H1 (cell line): ENCODE measurements at regions not wholly inside any gene's neighbourhood (a gene's known extent, or its start where the extent isn't known, plus 50 kb on each side); places are given as distances from the start of the nearest gene placed in this dataset.

Experiments used
- JUN ChIP-seq: IDR thresholded peaks from 2 replicates; pipeline ENCODE4 v1.6.1; 2011; ENCODE audit warnings: low read depth, mild to moderate bottlenecking, improper control_type of control experiment, low read length
- RBBP5 ChIP-seq: IDR thresholded peaks from 2 replicates; pipeline ENCODE4 v1.7.1; 2012; ENCODE audit warnings: low read depth, mild to moderate bottlenecking, inconsistent platforms, low read length, moderate library complexity, borderline replicate concordance
- RFX5 ChIP-seq: IDR thresholded peaks from 2 replicates; pipeline ENCODE4 v1.6.1; 2011; ENCODE audit warnings: low read depth, low read length, improper control_type of control experiment, borderline replicate concordance
- SP2 ChIP-seq: IDR thresholded peaks from 2 replicates; pipeline ENCODE4 v1.6.1; 2012; ENCODE audit warnings: mild to moderate bottlenecking, low read length, inconsistent platforms
- TF ChIP-seq, protein P1 (sequence below): IDR thresholded peaks from 2 replicates; pipeline ENCODE4 v1.6.1; 2012; ENCODE audit warnings: inconsistent platforms

DNA sequence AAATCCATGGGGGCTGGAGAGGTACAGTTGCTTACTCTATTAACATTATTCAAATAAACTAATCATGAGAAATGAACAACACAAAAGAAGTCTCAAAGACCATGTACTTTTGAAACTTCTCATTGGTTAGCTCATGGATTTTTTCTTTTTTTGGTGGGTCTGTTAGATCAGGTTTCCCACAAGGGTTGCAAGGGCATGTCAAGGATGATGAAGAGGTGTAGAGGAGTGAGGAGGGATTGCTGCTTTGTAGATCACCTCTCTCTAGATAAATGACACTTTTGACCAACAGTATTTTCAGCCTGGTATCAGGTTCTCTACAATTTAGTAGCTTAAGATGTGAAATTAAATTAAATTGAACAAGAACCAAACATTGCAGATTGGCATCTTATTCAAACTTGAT lies 417.9 kb upstream of the AGA start (continued):
- TF ChIP-seq RBBP5 = no peak
- TF ChIP-seq, protein P1, sequence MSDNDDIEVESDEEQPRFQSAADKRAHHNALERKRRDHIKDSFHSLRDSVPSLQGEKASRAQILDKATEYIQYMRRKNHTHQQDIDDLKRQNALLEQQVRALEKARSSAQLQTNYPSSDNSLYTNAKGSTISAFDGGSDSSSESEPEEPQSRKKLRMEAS = no peak
- TF ChIP-seq JUN = no peak
- no peak for TF ChIP-seq SP2
- TF ChIP-seq RFX5 = no peak
